Stomach (tissue), 8 donors: ENCODE measurements at regions not wholly inside any gene's neighbourhood (a gene's known extent, or its start where the extent isn't known, plus 50 kb on each side); places are given as distances from the start of the nearest gene placed in this dataset.

Experiments used
- DNase-seq, 2 donors: peaks; one replicate each; pipeline versions ENCODE4 v3.0.0 to v3.0.0-alpha.2; 2013 to 2019
- H3K27ac ChIP-seq, 5 donors: fragments of 200-600 bp in 4 of 5; sonication (generic) in 4 of 5; one replicate each; pipeline ENCODE4 v1.5.1; 2013 to 2019; ENCODE audit warnings: mild to moderate bottlenecking in 1 of 5, moderate library complexity in 1 of 5
- H3K27me3 ChIP-seq, 3 donors: fragments of 200-600 bp; sonication (generic); one replicate each; pipeline ENCODE4 v1.5.1; 2017 to 2019; ENCODE audit warnings: mixed run types in 1 of 3
- H3K36me3 ChIP-seq, 4 donors: fragments of 200-600 bp; sonication (generic); 1 replicate in 3 of 4; 2 replicates in 1 of 4; pipeline ENCODE4 v1.5.1; 2016 to 2019
- H3K4me1 ChIP-seq, 4 donors: fragments of 200-600 bp; sonication (generic); one replicate each; pipeline ENCODE4 v1.5.1; 2016 to 2019
- H3K4me3 ChIP-seq, 4 donors: fragments of 200-600 bp; sonication (generic) in 3 of 4; one replicate each; pipeline ENCODE4 v1.5.1; 2016 to 2019; ENCODE audit warnings: mild to moderate bottlenecking in 1 of 4
- H3K9me3 ChIP-seq, 4 donors: fragments of 200-600 bp; sonication (generic); one replicate each; pipeline ENCODE4 v1.5.1; 2016 to 2019
- CTCF ChIP-seq, 7 experiments: fragments of 450-650 bp in 4 of 7; fragments of 200-600 bp in 3 of 7; sonication (generic) in 3 of 7; IDR thresholded peaks; one replicate each; pipeline ENCODE4 v1.5.1; 2016 to 2019; ENCODE audit warnings: antibody characterized with exemption in 7 of 7, control low read depth in 2 of 7, mild to moderate bottlenecking in 1 of 7
- EP300 ChIP-seq: sonication (generic); formaldehyde crosslinking; IDR thresholded peaks from one replicate; pipeline ENCODE4 v1.6.1; 2017; ENCODE audit warnings: antibody characterized with exemption
- POLR2A ChIP-seq, 4 donors: fragments of 450-650 bp; IDR thresholded peaks; one replicate each; pipeline ENCODE4 v1.6.1; 2016; ENCODE audit warnings: antibody characterized with exemption in 4 of 4, control low read depth in 2 of 4, mild to moderate bottlenecking in 1 of 4, moderate library complexity in 1 of 4
- POLR2AphosphoS5 ChIP-seq, 3 donors: sonication (generic); formaldehyde crosslinking; IDR thresholded peaks; one replicate each; pipeline ENCODE4 v1.6.1; 2016; ENCODE audit warnings: antibody characterized with exemption in 3 of 3
- WGBS, 5 donors: extraction: QIAGEN DNeasy Blood & Tissue Kit in 3 of 5; methylation state at CpG; one replicate each; pipeline versions ENCODE4 v1.1.5 to v1.1.7; 2013 to 2018; 5-methylcytosine and 5-hydroxymethylcytosine counted together
- intact Hi-C: fragments of 100-400 bp; cut with DNase I; formaldehyde crosslinking; loops from one replicate; pipeline ENCODE4 v1.15.1; 2023; ENCODE audit warnings: low total_unique reads
- donor health status: healthy with polysubstance abuse.
- donor health status: Bipolar disorder and iron deficiency.
- donor health status: healthy.

- WGBS, 5 donors = 59 to 76% (median 68%) methylated on average over 12 of the region's 12 CpGs
- no peak for TF ChIP-seq POLR2AphosphoS5 (IDR thresholded peaks at IDR 0.05)
- no peak for TF ChIP-seq POLR2A (IDR thresholded peaks at IDR 0.05)
- TF ChIP-seq EP300 = no peak
- Histone ChIP-seq H3K4me3 (no peak overlapping the region), H3K36me3 (no peaks in the 10 kb centered on the region), H3K27ac (no peak overlapping the region), H3K27me3 (peaks cover 0 to 5% (median 0%) of the 10 kb centered on the region in 3 donors), H3K4me1 (no peaks in the 10 kb centered on the region), H3K9me3 (peaks cover 0 to 4% (median 0%) of the 10 kb centered on the region in 4 donors)
- DNase-seq = no peak
- intact Hi-C loops = no loop called here
Observed at GRCh38 chr12:115885040-115885690, 392.3 kb downstream of the MED13L start.

GRCh38 chr12:115882936-115883335 is 394.6 kb downstream of the MED13L start:
- Histone ChIP-seq H3K4me1 (no peaks in the 10 kb centered on the region), H3K9me3 (peaks cover 0 to 4% (median 0%) of the 10 kb centered on the region in 4 donors), H3K36me3 (no peaks in the 10 kb centered on the region), H3K27me3 (peaks cover 0 to 12% (median 0%) of the 10 kb centered on the region in 3 donors), H3K27ac (no peak overlapping the region), H3K4me3 (no peak overlapping the region)
- DNase-seq = no peak
- intact Hi-C loops = no loop called here
- TF ChIP-seq EP300 (no peak), POLR2AphosphoS5 (IDR thresholded peaks at IDR 0.05) (no peak), POLR2A (IDR thresholded peaks at IDR 0.05) (no peak), CTCF (IDR thresholded peaks at IDR 0.05) (no peak)

GRCh38 chr12:115880238-115880637 is 397.3 kb downstream of the MED13L start:
- intact Hi-C loops = no loop called here
- WGBS, 5 donors = 81 to 91% (median 90%) methylated on average over 3 of the region's 3 CpGs
- no peaks in the 10 kb centered on the region for H3K4me1 ChIP-seq
- H3K27me3 ChIP-seq = peaks cover 0 to 10% (median 0%) of the 10 kb centered on the region in 3 donors
- no peak overlapping the region for H3K27ac ChIP-seq
- TF ChIP-seq POLR2AphosphoS5 (IDR thresholded peaks at IDR 0.05) (no peak), EP300 (no peak), POLR2A (IDR thresholded peaks at IDR 0.05) (no peak), CTCF (IDR thresholded peaks at IDR 0.05) (no peak)
- DNase-seq = no peak
- H3K4me3 ChIP-seq = no peak overlapping the region
- H3K9me3 ChIP-seq = peaks cover 0 to 12% (median 4%) of the 10 kb centered on the region in 4 donors
- no peaks in the 10 kb centered on the region for H3K36me3 ChIP-seq

GRCh38 chr12:115879354-115879753 is 398.1 kb downstream of the MED13L start:
- H3K36me3 ChIP-seq = no peaks in the 10 kb centered on the region
- H3K27me3 ChIP-seq = peaks cover 0 to 10% (median 0%) of the 10 kb centered on the region in 3 donors
- no peak for DNase-seq
- WGBS, 5 donors = 55 to 63% (median 59%) methylated on average over 5 of the region's 5 CpGs
- intact Hi-C loops = no loop called here
- no peak overlapping the region for H3K27ac ChIP-seq
- H3K4me1 ChIP-seq = no peaks in the 10 kb centered on the region
- TF ChIP-seq POLR2AphosphoS5 (IDR thresholded peaks at IDR 0.05) (no peak), EP300 (no peak), POLR2A (IDR thresholded peaks at IDR 0.05) (no peak), CTCF (IDR thresholded peaks at IDR 0.05) (no peak)
- no peak overlapping the region for H3K4me3 ChIP-seq
- H3K9me3 ChIP-seq = peaks cover 0 to 12% (median 4%) of the 10 kb centered on the region in 4 donors

GRCh38 chr12:115873451-115874082 is 403.9 kb downstream of the MED13L start:
- WGBS, 5 donors = 78 to 89% (median 87%) methylated on average over 3 of the region's 3 CpGs
- DNase-seq = no peak
- Histone ChIP-seq H3K36me3 (no peaks in the 10 kb centered on the region), H3K27ac (no peak overlapping the region), H3K27me3 (peaks cover 0 to 22% (median 1%) of the 10 kb centered on the region in 3 donors), H3K4me3 (no peak overlapping the region), H3K9me3 (peaks cover 0 to 12% (median 2%) of the 10 kb centered on the region in 4 donors), H3K4me1 (no peaks in the 10 kb centered on the region)
- intact Hi-C loops = no loop called here
- TF ChIP-seq POLR2A (IDR thresholded peaks at IDR 0.05) (no peak), POLR2AphosphoS5 (IDR thresholded peaks at IDR 0.05) (no peak), EP300 (no peak), CTCF (IDR thresholded peaks at IDR 0.05) (no peak)
